HCT116 (cell line): ENCODE measurements at regions not wholly inside any gene's neighbourhood (a gene's known extent, or its start where the extent isn't known, plus 50 kb on each side); places are given as distances from the start of the nearest gene placed in this dataset.

Source experiments
- CBX3 ChIP-seq: IDR thresholded peaks from 2 replicates; pipeline ENCODE4 v1.6.1; 2012; ENCODE audit warnings: low read depth
- CTCF ChIP-seq, 3 experiments: fragments of 200-600 bp in 1 of 3; sonication (generic) in 1 of 3; IDR thresholded peaks in 2 of 3; conservative IDR thresholded peaks in 1 of 3; 2 replicates each; pipeline ENCODE4 v1.5.1; 2012 to 2017; ENCODE audit warnings: low read depth in 2 of 3, low read length in 2 of 3, antibody characterized with exemption in 1 of 3, borderline replicate concordance in 1 of 3, control low read depth in 1 of 3, mild to moderate bottlenecking in 1 of 3, mixed read lengths in 1 of 3, mixed run types in 1 of 3, moderate library complexity in 1 of 3; ENCODE audit not compliant: insufficient read depth in 1 of 3
- EGR1 ChIP-seq: IDR thresholded peaks from 2 replicates; pipeline ENCODE4 v1.6.1; 2012; ENCODE audit warnings: low read depth
- EZH2 ChIP-seq: fragments of 200-600 bp; sonication (generic); IDR thresholded peaks from 2 replicates; pipeline ENCODE4 v1.6.1; 2017; ENCODE audit warnings: antibody characterized with exemption, mixed run types
- JUND ChIP-seq: IDR thresholded peaks from 2 replicates; pipeline ENCODE4 v1.6.1; 2012
- POLR2A ChIP-seq: IDR thresholded peaks from 2 replicates; pipeline ENCODE4 v1.7.0; 2011; ENCODE audit warnings: borderline replicate concordance; ENCODE audit not compliant: insufficient read depth, insufficient read length; ENCODE audit errors: extremely low read depth
- POLR2AphosphoS5 ChIP-seq: IDR thresholded peaks from 2 replicates; pipeline ENCODE4 v1.6.1; 2011; ENCODE audit warnings: mild to moderate bottlenecking, low read depth, low read length, moderate library complexity
- SIN3A ChIP-seq: IDR thresholded peaks from 2 replicates; pipeline ENCODE4 v1.6.1; 2012; ENCODE audit warnings: low read depth
- SP1 ChIP-seq: IDR thresholded peaks from 2 replicates; pipeline ENCODE4 v1.6.1; 2012; ENCODE audit warnings: low read depth
- ZFX ChIP-seq: fragments of 450-650 bp; IDR thresholded peaks from 2 replicates; pipeline ENCODE4 v1.6.1; 2017
- TF ChIP-seq, protein P1 (sequence below): IDR thresholded peaks from 2 replicates; pipeline ENCODE4 v1.6.1; 2012

GRCh38 chr7:79531116-79531515, 77.6 kb upstream of the MAGI2 start:
- no peak for TF ChIP-seq POLR2AphosphoS5
- TF ChIP-seq CTCF (IDR thresholded peaks at IDR 0.05 in 2 of 3, conservative IDR thresholded peaks at IDR 0.05 in 1 of 3; ENCODE audit: borderline replicate concordance in 1 of 3, insufficient read depth in 1 of 3, low read depth in 2 of 3, low read length in 2 of 3) = no peak
- no peak for TF ChIP-seq SP1
- TF ChIP-seq ZFX = no peak
- no peak for TF ChIP-seq SIN3A
- no peak for TF ChIP-seq EGR1
- no peak for TF ChIP-seq POLR2A
- TF ChIP-seq CBX3 = no peak
- TF ChIP-seq JUND = no peak
- TF ChIP-seq, protein P1, sequence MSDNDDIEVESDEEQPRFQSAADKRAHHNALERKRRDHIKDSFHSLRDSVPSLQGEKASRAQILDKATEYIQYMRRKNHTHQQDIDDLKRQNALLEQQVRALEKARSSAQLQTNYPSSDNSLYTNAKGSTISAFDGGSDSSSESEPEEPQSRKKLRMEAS = no peak
- TF ChIP-seq EZH2 = no peak
